ENCODE measurements at regions not wholly inside any gene's neighbourhood (a gene's known extent, or its start where the extent isn't known, plus 50 kb on each side); places are given as distances from the start of the nearest gene placed in this dataset.

- no peak for ATAC-seq (ENCODE audit: insufficient read depth, low FRiP score)
- no peak for DNase-seq
- Histone ChIP-seq H3K9ac (ENCODE audit: insufficient read depth in 1 of 2, low read length in 2 of 2) (no peak overlapping the region), H3K9me3 (ENCODE audit: control insufficient read depth in 4 of 4, insufficient read depth in 3 of 4, low read length in 3 of 4) (peaks cover 0 to 3% (median 0%) of the 10 kb centered on the region in 4 donors), H3K27ac (ENCODE audit: low read depth in 1 of 2, low read length in 1 of 2) (no peak overlapping the region), H3K36me3 (ENCODE audit: control insufficient read depth in 4 of 4, insufficient read depth in 4 of 4, low read length in 4 of 4) (no peaks in the 10 kb centered on the region), H3K27me3 (ENCODE audit: control insufficient read depth in 3 of 3, insufficient read depth in 3 of 3, low read length in 2 of 3) (no peaks in the 10 kb centered on the region), H3K4me1 (ENCODE audit: control insufficient read depth in 5 of 5, insufficient read depth in 5 of 5, low read length in 5 of 5) (peaks cover 0 to 3% (median 0%) of the 10 kb centered on the region in 5 donors), H3K4me3 (no peak overlapping the region)
- TF ChIP-seq CTCF (IDR thresholded peaks at IDR 0.05; ENCODE audit: control extremely low read depth, extremely low read depth) = no peak
- WGBS, 2 donors = 74 to 76% methylated on average over 3 of the region's 3 CpGs
These were observed 87.0 kb upstream of the FAT1 start for GRCh38 chr4:186810613-186811150.

GRCh38 chr4:186812592-186812991, 88.9 kb upstream of the FAT1 start:
- Histone ChIP-seq H3K9ac (ENCODE audit: insufficient read depth in 1 of 2, low read length in 2 of 2) (no peak overlapping the region), H3K36me3 (ENCODE audit: control insufficient read depth in 4 of 4, insufficient read depth in 4 of 4, low read length in 4 of 4) (no peaks in the 10 kb centered on the region), H3K4me3 (no peak overlapping the region), H3K27me3 (ENCODE audit: control insufficient read depth in 3 of 3, insufficient read depth in 3 of 3, low read length in 2 of 3) (no peaks in the 10 kb centered on the region), H3K9me3 (ENCODE audit: control insufficient read depth in 4 of 4, insufficient read depth in 3 of 4, low read length in 3 of 4) (peaks cover 0 to 3% (median 0%) of the 10 kb centered on the region in 4 donors), H3K4me1 (ENCODE audit: control insufficient read depth in 5 of 5, insufficient read depth in 5 of 5, low read length in 5 of 5) (no peaks in the 10 kb centered on the region), H3K27ac (ENCODE audit: low read depth in 1 of 2, low read length in 1 of 2) (no peak overlapping the region)
- DNase-seq = no peak
- no peak for TF ChIP-seq CTCF (IDR thresholded peaks at IDR 0.05; ENCODE audit: control extremely low read depth, extremely low read depth)
- ATAC-seq (ENCODE audit: insufficient read depth, low FRiP score) = no peak

DNA sequence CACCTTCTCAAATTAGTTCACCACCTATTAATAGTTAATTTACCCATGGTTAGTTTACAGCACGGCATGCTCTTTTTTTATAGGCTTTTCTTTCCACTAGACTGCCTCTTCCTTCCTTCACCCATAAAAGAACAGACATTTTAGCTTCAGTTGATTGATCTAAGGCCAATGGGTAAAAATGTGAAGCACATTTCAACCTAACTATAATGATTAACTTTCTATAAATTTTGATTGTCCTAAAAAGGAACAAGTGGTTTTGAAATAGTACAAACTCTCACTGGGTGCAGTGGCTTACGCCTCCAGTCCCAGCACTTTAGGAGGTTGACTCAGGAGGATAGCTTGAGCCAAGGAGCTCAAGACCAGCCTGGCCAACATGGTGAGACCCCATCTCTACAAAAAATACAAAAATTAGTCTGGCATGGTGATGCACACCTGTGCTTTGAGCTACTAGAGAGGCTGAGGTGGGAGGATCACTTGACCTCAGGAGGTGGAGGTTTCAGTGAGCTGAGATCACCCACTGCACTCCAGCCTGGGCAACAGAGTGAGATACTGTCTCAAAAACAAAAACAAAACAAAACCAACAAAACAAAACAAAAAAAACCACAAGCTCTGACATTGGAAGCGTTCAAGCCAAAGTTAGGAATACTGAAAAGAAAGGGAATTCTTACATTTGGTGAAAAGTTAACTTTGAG, 89.9 kb upstream of the FAT1 start:
- WGBS, 2 donors = 77 to 81% methylated on average over 3 of the region's 3 CpGs
- ATAC-seq (ENCODE audit: insufficient read depth, low FRiP score) = no peak
- no peak overlapping the region for H3K27ac ChIP-seq (ENCODE audit: low read depth in 1 of 2, low read length in 1 of 2)
- no peak overlapping the region for H3K9ac ChIP-seq (ENCODE audit: insufficient read depth in 1 of 2, low read length in 2 of 2)
- no peaks in the 10 kb centered on the region for H3K27me3 ChIP-seq (ENCODE audit: control insufficient read depth in 3 of 3, insufficient read depth in 3 of 3, low read length in 2 of 3)
- peaks cover 0 to 3% (median 0%) of the 10 kb centered on the region in 4 donors for H3K9me3 ChIP-seq (ENCODE audit: control insufficient read depth in 4 of 4, insufficient read depth in 3 of 4, low read length in 3 of 4)
- H3K4me3 ChIP-seq = no peak overlapping the region
- DNase-seq = no peak
- TF ChIP-seq CTCF (IDR thresholded peaks at IDR 0.05; ENCODE audit: control extremely low read depth, extremely low read depth) = no peak
- no peaks in the 10 kb centered on the region for H3K36me3 ChIP-seq (ENCODE audit: control insufficient read depth in 4 of 4, insufficient read depth in 4 of 4, low read length in 4 of 4)
- H3K4me1 ChIP-seq (ENCODE audit: control insufficient read depth in 5 of 5, insufficient read depth in 5 of 5, low read length in 5 of 5) = no peaks in the 10 kb centered on the region
